Prostate gland (tissue), 2 donors: ENCODE measurements at regions not wholly inside any gene's neighbourhood (a gene's known extent, or its start where the extent isn't known, plus 50 kb on each side); places are given as distances from the start of the nearest gene placed in this dataset.

ENCODE experiments used
- DNase-seq: peaks from one replicate; pipeline ENCODE4 v3.0.0-alpha.2; 2019; ENCODE audit warnings: low spot score
- H3K27ac ChIP-seq, 2 donors: fragments of 200-600 bp; sonication (generic); 2 replicates each; pipeline ENCODE4 v1.5.1; 2017 to 2019
- H3K27me3 ChIP-seq: fragments of 200-600 bp; sonication (generic); replicated peaks from 2 replicates; pipeline ENCODE4 v1.5.1; 2019; ENCODE audit not compliant: insufficient read depth
- H3K36me3 ChIP-seq, 2 donors: fragments of 200-600 bp; sonication (generic); 1 replicate in 1 of 2; 2 replicates in 1 of 2; pipeline versions ENCODE4 v1.5.1 to v1.8.1; 2017 to 2019
- H3K4me1 ChIP-seq: fragments of 200-600 bp; sonication (generic); replicated peaks from 2 replicates; pipeline ENCODE4 v1.5.1; 2019
- H3K4me3 ChIP-seq, 2 donors: fragments of 200-600 bp; sonication (generic); 2 replicates each; pipeline ENCODE4 v1.5.1; 2017 to 2019
- H3K9me3 ChIP-seq: fragments of 200-600 bp; sonication (generic); 2 replicates; pipeline ENCODE4 v1.5.1; 2017
- CTCF ChIP-seq, 4 experiments: fragments of 200-600 bp in 2 of 4; fragments of 450-650 bp in 2 of 4; sonication (generic) in 2 of 4; IDR thresholded peaks; 1 replicate in 3 of 4; 2 replicates in 1 of 4; pipeline ENCODE4 v1.5.1; 2016 to 2019; ENCODE audit warnings: antibody characterized with exemption in 4 of 4, mild to moderate bottlenecking in 2 of 4, moderate library complexity in 2 of 4
- POLR2A ChIP-seq: fragments of 450-650 bp; IDR thresholded peaks from one replicate; pipeline ENCODE4 v1.6.1; 2016; ENCODE audit warnings: antibody characterized with exemption, mild to moderate bottlenecking
- POLR2AphosphoS5 ChIP-seq: sonication (generic); formaldehyde crosslinking; IDR thresholded peaks from one replicate; pipeline ENCODE4 v1.6.1; 2017; ENCODE audit warnings: antibody characterized with exemption
- WGBS: methylation state at CpG from one replicate; pipeline ENCODE4 v1.1.5; 2018; 5-methylcytosine and 5-hydroxymethylcytosine counted together
- intact Hi-C: fragments of 100-400 bp; cut with DNase I; formaldehyde crosslinking; loops from one replicate; pipeline ENCODE4 v1.14.2; 2022

DNA sequence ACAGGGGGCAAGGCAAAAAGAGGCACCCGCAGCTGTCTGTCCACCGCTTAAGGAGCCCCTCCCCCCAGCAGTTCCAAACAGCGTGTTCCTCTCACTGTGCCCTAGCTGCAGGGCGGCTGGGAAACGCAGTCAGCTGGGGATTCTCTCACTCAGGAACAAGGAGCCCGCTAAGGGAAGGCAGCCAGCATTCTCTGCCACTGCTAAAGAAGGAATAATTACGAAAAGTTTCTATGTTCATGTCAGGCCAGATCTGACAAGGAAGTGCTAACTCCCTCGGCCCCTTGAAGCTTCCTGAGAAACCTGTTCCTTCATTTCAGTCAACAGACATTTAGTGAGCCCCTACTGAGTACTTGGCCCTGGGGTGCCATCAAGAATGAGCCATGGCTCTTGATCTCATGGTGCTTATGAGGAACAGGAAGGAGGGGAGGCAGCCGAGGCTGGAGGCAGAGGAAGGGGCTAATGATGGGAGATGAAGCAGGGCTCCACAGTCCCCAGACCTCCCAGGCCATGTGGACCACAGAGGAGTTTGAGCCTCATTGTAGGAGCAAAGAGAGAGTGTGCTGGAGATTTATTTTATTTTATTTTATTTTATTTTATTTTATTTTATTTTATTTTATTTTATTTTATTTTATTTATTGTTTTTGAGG, 101.7 kb upstream of the PMEPA1 start:
- 16% methylated on average over 9 of the region's 9 CpGs for WGBS
- Histone ChIP-seq H3K36me3 (no peaks in the 10 kb centered on the region), H3K9me3 (no peaks in the 10 kb centered on the region), H3K4me3 (no peak overlapping the region), H3K27ac (no peak overlapping the region), H3K27me3 (no peaks in the 10 kb centered on the region), H3K4me1 (peaks cover 2% of the 10 kb centered on the region)
- DNase-seq = peak; percentile 27
- TF ChIP-seq POLR2A (no peak), POLR2AphosphoS5 (peak; percentile 29)
- intact Hi-C loops = no loop called here

- DNase-seq = no peak
- Histone ChIP-seq H3K4me1 (peaks cover 2% of the 10 kb centered on the region), H3K4me3 (no peak overlapping the region), H3K36me3 (no peaks in the 10 kb centered on the region), H3K9me3 (no peaks in the 10 kb centered on the region), H3K27me3 (no peaks in the 10 kb centered on the region), H3K27ac (no peak overlapping the region)
- WGBS = 86% methylated on average over 26 of the region's 26 CpGs
- no peak for TF ChIP-seq CTCF (IDR thresholded peaks at IDR 0.05)
- no peak for TF ChIP-seq POLR2A
- intact Hi-C loops = no loop called here
Observed at GRCh38 chr20:57810511-57811373, 100.9 kb upstream of the PMEPA1 start.

DNA sequence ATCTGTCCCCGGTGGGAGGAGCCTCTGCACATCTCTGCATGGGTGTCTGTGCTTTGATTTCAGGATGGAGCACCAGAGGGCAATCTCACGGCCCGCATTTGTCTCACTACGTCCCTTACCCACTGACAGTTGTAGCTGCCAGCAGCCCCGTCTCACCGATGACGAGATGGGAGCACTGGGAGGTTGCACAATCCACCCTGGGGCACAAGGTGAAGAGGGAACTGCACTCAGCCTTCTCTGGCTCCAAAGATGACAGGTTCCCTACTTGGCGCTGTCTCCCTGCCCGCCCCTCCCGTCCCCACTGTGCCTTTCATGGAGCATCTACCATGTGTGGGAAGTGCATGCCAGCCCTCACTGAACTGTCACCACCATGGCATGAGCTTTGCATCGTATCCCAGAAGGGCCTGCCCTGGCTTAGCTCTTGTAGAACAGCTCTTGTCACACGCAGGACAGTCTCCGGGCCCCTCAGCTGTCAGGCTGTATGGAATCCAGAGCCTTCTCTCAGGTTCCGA, 99.9 kb upstream of the PMEPA1 start:
- intact Hi-C loops = no loop called here
- WGBS = 62% methylated on average over 14 of the region's 14 CpGs
- DNase-seq = peak; percentile 54
- Histone ChIP-seq H3K27ac (no peak overlapping the region), H3K9me3 (no peaks in the 10 kb centered on the region), H3K4me1 (peaks cover 2% of the 10 kb centered on the region), H3K4me3 (no peak overlapping the region), H3K27me3 (no peaks in the 10 kb centered on the region), H3K36me3 (no peaks in the 10 kb centered on the region)
- TF ChIP-seq POLR2A (no peak), CTCF (IDR thresholded peaks at IDR 0.05) (no peak), POLR2AphosphoS5 (no peak)

GRCh38 chr20:57809149-57809548, 99.3 kb upstream of the PMEPA1 start:
- intact Hi-C loops = no loop called here
- 96% methylated on average over 5 of the region's 5 CpGs for WGBS
- Histone ChIP-seq H3K4me1 (peaks cover 2% of the 10 kb centered on the region), H3K4me3 (no peak overlapping the region), H3K9me3 (no peaks in the 10 kb centered on the region), H3K27ac (no peak overlapping the region), H3K27me3 (no peaks in the 10 kb centered on the region), H3K36me3 (no peaks in the 10 kb centered on the region)
- DNase-seq = no peak
- no peak for TF ChIP-seq POLR2AphosphoS5
- TF ChIP-seq POLR2A = no peak
- no peak for TF ChIP-seq CTCF (IDR thresholded peaks at IDR 0.05)

DNA sequence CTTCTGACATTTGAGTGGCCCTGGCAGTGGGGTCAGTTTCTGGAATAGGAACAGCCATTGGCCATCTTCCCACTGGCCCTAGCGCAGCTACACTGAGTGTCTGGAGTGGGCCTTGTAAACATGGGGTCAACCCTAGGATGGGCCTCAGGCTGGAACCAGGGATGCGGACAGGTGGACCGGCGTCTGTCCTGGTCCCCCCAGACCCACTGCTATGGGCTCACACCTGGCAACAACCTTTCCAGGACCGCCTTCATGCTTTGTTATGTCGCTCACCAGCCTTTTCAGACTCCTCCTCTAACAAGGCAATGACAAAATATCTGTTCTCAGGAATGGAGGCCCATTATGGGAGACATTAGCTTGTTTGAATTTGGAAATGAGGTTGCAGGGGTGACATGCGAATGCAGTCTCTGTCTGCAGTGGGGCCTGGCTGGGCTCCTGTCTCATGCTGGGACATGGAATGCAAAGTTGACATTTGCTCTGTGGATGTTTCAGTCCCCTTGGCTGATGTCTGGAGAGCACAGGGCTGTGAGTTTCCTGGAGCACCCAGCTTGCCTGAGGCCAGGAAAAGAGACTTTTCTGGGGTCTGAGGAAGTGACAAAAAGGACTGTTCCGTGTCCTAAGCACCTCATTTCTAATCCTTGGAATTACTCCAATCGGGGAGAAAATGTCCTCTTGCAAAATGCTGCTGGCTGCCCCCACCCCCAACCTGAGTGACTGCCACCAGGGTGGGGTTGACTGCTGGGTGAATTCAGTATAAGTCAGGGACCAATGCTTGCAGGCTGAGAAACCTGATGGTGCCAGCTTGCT, 98.7 kb upstream of the PMEPA1 start:
- DNase-seq = no peak
- intact Hi-C loops = no loop called here
- Histone ChIP-seq H3K4me3 (no peak overlapping the region), H3K4me1 (peaks cover 2% of the 10 kb centered on the region), H3K27ac (no peak overlapping the region), H3K9me3 (no peaks in the 10 kb centered on the region), H3K36me3 (no peaks in the 10 kb centered on the region), H3K27me3 (no peaks in the 10 kb centered on the region)
- TF ChIP-seq POLR2AphosphoS5 = no peak
- no peak for TF ChIP-seq CTCF (IDR thresholded peaks at IDR 0.05)
- TF ChIP-seq POLR2A = no peak
- WGBS = 84% methylated on average over 9 of the region's 9 CpGs
